UCSD-AML1 (cell line): ENCODE measurements at regions not wholly inside any gene's neighbourhood (a gene's known extent, or its start where the extent isn't known, plus 50 kb on each side); places are given as distances from the start of the nearest gene placed in this dataset.
"Not testable (repeated sequence)": the region's sequence is repeated elsewhere in the genome, so short reads cannot be mapped to it uniquely, and the experiment has no call there.

Experiments used
- DNase-seq: peaks from one replicate; lab custom pipeline; 2025; ENCODE audit not compliant: unreplicated experiment; lab: John Stamatoyannopoulos, UW

- no peak for DNase-seq
Measured at GRCh38 chr4:13762130-13762529, 134.6 kb upstream of the BOD1L1 start.

- DNase-seq, result no peak
Measured at GRCh38 chr4:13763707-13764106, 136.2 kb upstream of the BOD1L1 start.

GRCh38 chr4:13765539-13765938 is 138.0 kb upstream of the BOD1L1 start:
- no peak for DNase-seq

GRCh38 chr4:13766761-13767540 is 139.4 kb upstream of the BOD1L1 start:
- DNase-seq, result no peak

- no peak for DNase-seq
Measured at GRCh38 chr4:13777341-13777740, 149.8 kb upstream of the BOD1L1 start.

GRCh38 chr4:13778367-13778766 is 150.8 kb upstream of the BOD1L1 start:
- DNase-seq, result no peak

GRCh38 chr4:13782231-13782630 is 154.7 kb upstream of the BOD1L1 start:
- DNase-seq, result no peak

- no peak for DNase-seq
Measured at GRCh38 chr4:13783800-13784411, 156.4 kb upstream of the BOD1L1 start.

GRCh38 chr4:13793020-13793710 is 165.6 kb upstream of the BOD1L1 start:
- no peak for DNase-seq

- DNase-seq, result no peak
Measured at GRCh38 chr4:13794819-13795565, 167.5 kb upstream of the BOD1L1 start.

- DNase-seq, result no peak
Measured at GRCh38 chr4:13797061-13797460, 169.5 kb upstream of the BOD1L1 start.

- DNase-seq, result no peak
Measured at GRCh38 chr4:13815231-13815630, 187.7 kb upstream of the BOD1L1 start.

- no peak for DNase-seq
Measured at GRCh38 chr4:13816472-13816871, 188.9 kb upstream of the BOD1L1 start.

GRCh38 chr4:13821522-13821921 is 194.0 kb upstream of the BOD1L1 start:
- no peak for DNase-seq

- not testable (repeated sequence) for DNase-seq
Measured at GRCh38 chr4:13825822-13826221, 198.3 kb upstream of the BOD1L1 start.

- no peak for DNase-seq
Measured at GRCh38 chr4:13829457-13829856, 201.9 kb upstream of the BOD1L1 start.

- DNase-seq, result no peak
Measured at GRCh38 chr4:13830449-13830848, 202.9 kb upstream of the BOD1L1 start.

- DNase-seq, result no peak
Measured at GRCh38 chr4:13833171-13833804, 205.8 kb upstream of the BOD1L1 start.

GRCh38 chr4:13836946-13837912 is 209.7 kb upstream of the BOD1L1 start:
- no peak for DNase-seq
